Right lobe of liver (tissue), 6 donors: ENCODE measurements at regions not wholly inside any gene's neighbourhood (a gene's known extent, or its start where the extent isn't known, plus 50 kb on each side); places are given as distances from the start of the nearest gene placed in this dataset.

Experiments
- ATAC-seq, 4 donors: fragments of 200-7000 bp; cut with Tn5 transposase; one replicate each; pipeline ENCODE4 v1.9.1; 2020; ENCODE audit warnings: mild to moderate bottlenecking in 4 of 4, moderate library complexity in 4 of 4
- DNase-seq, 3 donors: peaks; one replicate each; pipeline ENCODE4 v3.0.0-alpha.2; 2020
- H3K27ac ChIP-seq, 3 donors: fragments of 200-600 bp; one replicate each; pipeline ENCODE4 v1.8.0; 2022
- H3K27me3 ChIP-seq, 2 donors: fragments of 200-600 bp; one replicate each; pipeline ENCODE4 v1.8.0; 2022
- H3K36me3 ChIP-seq, 4 donors: fragments of 200-600 bp; sonication (generic) in 1 of 4; one replicate each; pipeline versions ENCODE4 v1.5.1 to v1.8.0; 2017 to 2022; ENCODE audit warnings: control low read depth in 1 of 4
- H3K4me1 ChIP-seq, 4 donors: fragments of 200-600 bp; sonication (generic) in 1 of 4; one replicate each; pipeline versions ENCODE4 v1.5.1 to v1.8.0; 2017 to 2022; ENCODE audit warnings: control low read depth in 1 of 4
- H3K4me3 ChIP-seq, 3 donors: fragments of 200-600 bp; one replicate each; pipeline ENCODE4 v1.8.0; 2022
- H3K9me3 ChIP-seq, 4 donors: fragments of 200-600 bp; sonication (generic) in 1 of 4; one replicate each; pipeline versions ENCODE4 v1.5.1 to v1.8.0; 2017 to 2022; ENCODE audit warnings: control low read depth in 1 of 4
- CTCF ChIP-seq, 4 donors: fragments of 200-600 bp in 3 of 4; fragments of 450-650 bp in 1 of 4; IDR thresholded peaks; one replicate each; pipeline versions ENCODE4 v1.5.1 to v1.8.0; 2016 to 2022; ENCODE audit warnings: antibody characterized with exemption in 4 of 4, mild to moderate bottlenecking in 2 of 4
- POLR2A ChIP-seq: fragments of 450-650 bp; IDR thresholded peaks from one replicate; pipeline ENCODE4 v1.6.1; 2017; ENCODE audit warnings: antibody characterized with exemption, mild to moderate bottlenecking
- WGBS: methylation state at CpG from one replicate; pipeline ENCODE4 v1.1.6; 2018; ENCODE audit warnings: low coverage, low lambda C conversion rate; ENCODE audit not compliant: insufficient coverage; ENCODE audit errors: missing lambda C conversion rate; 5-methylcytosine and 5-hydroxymethylcytosine counted together
- intact Hi-C, 2 donors: fragments of 100-400 bp; cut with DNase I; formaldehyde crosslinking; loops; one replicate each; pipeline versions ENCODE4 v1.11.2 to v1.14.1; 2022
- donor health status: DM: no; HTN: yes; CAD: no.
- donor health status: DM: no; HTN: no; CAD: no.
- donor health status: DM: no; HTN: no; CAD: no.
- donor health status: DM: no; HTN: yes; CAD: no.
- donor health status: DM: no; HTN: yes; CAD: no.

DNA sequence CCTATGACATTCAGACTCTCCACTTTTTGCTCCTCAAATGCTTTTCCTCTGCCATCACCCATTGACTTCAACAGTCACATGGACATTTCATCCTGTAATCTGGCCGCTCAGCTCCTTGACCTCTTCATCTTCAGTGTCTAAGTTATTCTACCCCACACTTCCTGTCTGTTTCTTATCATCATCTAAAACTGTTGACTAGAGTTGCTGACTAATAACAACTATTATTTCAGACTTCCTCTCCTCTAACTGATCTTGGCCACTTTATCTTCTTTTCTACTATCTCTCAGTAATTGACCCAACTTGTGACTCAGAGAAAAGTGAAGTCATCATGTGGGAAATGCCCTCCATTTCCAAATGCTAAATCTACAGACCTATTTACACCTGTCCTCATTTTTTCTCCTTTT, 254.7 kb upstream of the TRPC7 start:
- Histone ChIP-seq H3K36me3 (no peaks in the 10 kb centered on the region), H3K27ac (no peak overlapping the region), H3K4me3 (no peak overlapping the region), H3K27me3 (no peaks in the 10 kb centered on the region), H3K4me1 (no peaks in the 10 kb centered on the region), H3K9me3 (no peaks in the 10 kb centered on the region)
- ATAC-seq = peak; percentile 28 to 65 (median 36)
- WGBS = 50% methylated on average over 1 of the region's 1 CpG
- intact Hi-C loops = no loop called here
- no peak for DNase-seq
- TF ChIP-seq POLR2A (no peak), CTCF (IDR thresholded peaks at IDR 0.05) (no peak)

- TF ChIP-seq POLR2A (no peak), CTCF (IDR thresholded peaks at IDR 0.05) (no peak)
- no peaks in the 10 kb centered on the region for H3K36me3 ChIP-seq
- no peaks in the 10 kb centered on the region for H3K27me3 ChIP-seq
- no peak for ATAC-seq
- no peak for DNase-seq
- 49% methylated on average over 3 of the region's 3 CpGs for WGBS
- no peaks in the 10 kb centered on the region for H3K9me3 ChIP-seq
- H3K4me1 ChIP-seq = no peaks in the 10 kb centered on the region
- intact Hi-C loops = no loop called here
- H3K4me3 ChIP-seq = no peak overlapping the region
- no peak overlapping the region for H3K27ac ChIP-seq
Measured at GRCh38 chr5:136619556-136619955, 254.2 kb upstream of the TRPC7 start.

- Histone ChIP-seq H3K9me3 (no peaks in the 10 kb centered on the region), H3K4me1 (no peaks in the 10 kb centered on the region), H3K36me3 (no peaks in the 10 kb centered on the region), H3K27me3 (no peaks in the 10 kb centered on the region), H3K4me3 (no peak overlapping the region), H3K27ac (no peak overlapping the region)
- no peak for DNase-seq
- intact Hi-C loops = no loop called here
- no peak for TF ChIP-seq CTCF (IDR thresholded peaks at IDR 0.05)
- TF ChIP-seq POLR2A = no peak
- no peak for ATAC-seq
- 54% methylated on average over 6 of the region's 6 CpGs for WGBS
Measured at GRCh38 chr5:136615251-136616119, 250.1 kb upstream of the TRPC7 start.

DNA sequence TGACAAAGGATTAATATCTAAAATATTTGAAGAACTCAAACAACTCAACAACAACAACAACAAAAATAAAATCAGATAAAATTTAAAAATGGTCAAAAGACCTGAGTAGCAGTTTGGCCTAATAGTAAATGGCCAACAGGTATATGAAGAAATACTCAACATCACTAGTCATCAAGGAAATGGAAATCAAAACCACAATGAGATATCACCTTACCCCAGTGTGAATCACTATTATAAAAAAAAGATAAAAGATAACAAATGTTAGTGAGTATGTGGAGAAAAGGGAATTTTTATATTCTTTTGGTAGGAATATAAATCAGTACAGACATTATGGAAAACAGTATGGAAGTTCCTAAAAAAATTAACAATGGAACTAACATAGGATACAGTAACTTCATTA, 247.9 kb upstream of the TRPC7 start:
- H3K4me3 ChIP-seq = no peak overlapping the region
- H3K4me1 ChIP-seq = no peaks in the 10 kb centered on the region
- ATAC-seq = no peak
- intact Hi-C loops = no loop called here
- no peaks in the 10 kb centered on the region for H3K27me3 ChIP-seq
- H3K36me3 ChIP-seq = no peaks in the 10 kb centered on the region
- TF ChIP-seq POLR2A = no peak
- TF ChIP-seq CTCF (IDR thresholded peaks at IDR 0.05) = no peak
- no peaks in the 10 kb centered on the region for H3K9me3 ChIP-seq
- DNase-seq = no peak
- H3K27ac ChIP-seq = no peak overlapping the region
